GM23338 (cell line): ENCODE measurements at regions not wholly inside any gene's neighbourhood (a gene's known extent, or its start where the extent isn't known, plus 50 kb on each side); places are given as distances from the start of the nearest gene placed in this dataset.

ENCODE experiments used
- CREB1 ChIP-seq: fragments of 250-450 bp; sonication (Bioruptor Pico); IDR thresholded peaks from 2 replicates; pipeline ENCODE4 v1.5.0; 2020; ENCODE audit warnings: low read depth, mild to moderate bottlenecking, moderate library complexity
- CTCF ChIP-seq, 2 experiments: fragments of 200-600 bp in 1 of 2; sonication (generic) in 1 of 2; conservative IDR thresholded peaks; 2 replicates each; pipeline versions ENCODE4 v1.5.1 to v1.6.1; 2016 to 2017; ENCODE audit warnings: antibody characterized with exemption in 2 of 2, low read depth in 2 of 2, mild to moderate bottlenecking in 2 of 2, moderate library complexity in 1 of 2
- ETS1 ChIP-seq: IDR thresholded peaks from 2 replicates; pipeline ENCODE4 v1.6.1; 2016; ENCODE audit warnings: antibody characterized with exemption
- EZH2 ChIP-seq: fragments of 200-600 bp; sonication (generic); IDR thresholded peaks from one replicate; pipeline ENCODE4 v1.8.0; 2017; ENCODE audit warnings: antibody characterized with exemption, mild to moderate bottlenecking, low read depth; ENCODE audit not compliant: unreplicated experiment
- EZH2phosphoT487 ChIP-seq: fragments of 200-600 bp; sonication (generic); IDR thresholded peaks from one replicate; pipeline ENCODE4 v1.8.1; 2018; ENCODE audit warnings: antibody characterized with exemption; ENCODE audit not compliant: unreplicated experiment
- JUNB ChIP-seq: IDR thresholded peaks from one replicate; pipeline ENCODE4 v1.6.1; 2016; ENCODE audit warnings: antibody characterized with exemption; ENCODE audit not compliant: unreplicated experiment
- NANOG ChIP-seq: IDR thresholded peaks from 2 replicates; pipeline ENCODE4 v1.6.1; 2016; ENCODE audit warnings: antibody characterized with exemption, borderline replicate concordance
- POLR2AphosphoS5 ChIP-seq: IDR thresholded peaks from 2 replicates; pipeline ENCODE4 v1.6.1; 2016; ENCODE audit warnings: antibody characterized with exemption, low read depth
- ZNF114 ChIP-seq: fragments of 250-450 bp; sonication (Bioruptor Pico); IDR thresholded peaks from 2 replicates; pipeline ENCODE4 v1.5.0; 2020; ENCODE audit warnings: mild to moderate bottlenecking, moderate library complexity

- no peak for TF ChIP-seq POLR2AphosphoS5
- TF ChIP-seq CTCF (conservative IDR thresholded peaks at IDR 0.05; ENCODE audit: low read depth in 2 of 2), result no peak
- no peak for TF ChIP-seq EZH2
- TF ChIP-seq JUNB, result no peak
- TF ChIP-seq EZH2phosphoT487, result no peak
- TF ChIP-seq ZNF114, result no peak
- TF ChIP-seq ETS1, result no peak
- TF ChIP-seq NANOG, result no peak
- TF ChIP-seq CREB1 (CRISPR knock-in tag), result no peak
Observed at GRCh38 chr20:22690616-22691179, 106.3 kb upstream of the FOXA2 start.
